ENCODE measurements at regions not wholly inside any gene's neighbourhood (a gene's known extent, or its start where the extent isn't known, plus 50 kb on each side); places are given as distances from the start of the nearest gene placed in this dataset.

- no peaks in the 10 kb centered on the region for H3K4me1 Mint-ChIP-seq (ENCODE audit: insufficient read depth, unreplicated experiment)
- DNase-seq (ENCODE audit: unreplicated experiment) = no peak
- H3K36me3 Mint-ChIP-seq (ENCODE audit: insufficient read depth, unreplicated experiment) = peaks cover under 1% of the 10 kb centered on the region
- ChIA-PET CTCF (no interaction called here), POLR2A (no interaction called here)
- no TSS peak for BruUV-seq (replicated peaks)
- H3K27me3 Mint-ChIP-seq (ENCODE audit: insufficient read depth, unreplicated experiment) = no peaks in the 10 kb centered on the region
- no peak overlapping the region for H3K4me3 Mint-ChIP-seq (ENCODE audit: unreplicated experiment)
- TF ChIP-seq CTCF (IDR thresholded peaks at IDR 0.05; ENCODE audit: unreplicated experiment) = no peak
- peaks cover 37% of the 10 kb centered on the region for H3K9me3 Mint-ChIP-seq (ENCODE audit: unreplicated experiment)
- intact Hi-C loops (cut with micrococcal nuclease) = no loop called here
- H3K27ac Mint-ChIP-seq (ENCODE audit: low read depth, unreplicated experiment) = no peak overlapping the region
These were observed 185.3 kb upstream of the ISX start for GRCh38 chr22:34880662-34881061.

GRCh38 chr22:34881453-34881852 lies 184.5 kb upstream of the ISX start:
- POLR2A ChIA-PET = no interaction called here
- BruUV-seq (replicated peaks) = no TSS peak
- CTCF ChIA-PET = no interaction called here
- Mint-ChIP-seq H3K27me3 (ENCODE audit: insufficient read depth, unreplicated experiment) (no peaks in the 10 kb centered on the region), H3K4me3 (ENCODE audit: unreplicated experiment) (no peak overlapping the region), H3K9me3 (ENCODE audit: unreplicated experiment) (peaks cover 37% of the 10 kb centered on the region), H3K4me1 (ENCODE audit: insufficient read depth, unreplicated experiment) (no peaks in the 10 kb centered on the region), H3K27ac (ENCODE audit: low read depth, unreplicated experiment) (no peak overlapping the region), H3K36me3 (ENCODE audit: insufficient read depth, unreplicated experiment) (peaks cover 4% of the 10 kb centered on the region)
- DNase-seq (ENCODE audit: unreplicated experiment) = no peak
- intact Hi-C loops (cut with micrococcal nuclease) = no loop called here
- TF ChIP-seq CTCF (IDR thresholded peaks at IDR 0.05; ENCODE audit: unreplicated experiment) = no peak

- no peaks in the 10 kb centered on the region for H3K4me1 Mint-ChIP-seq (ENCODE audit: insufficient read depth, unreplicated experiment)
- H3K27me3 Mint-ChIP-seq (ENCODE audit: insufficient read depth, unreplicated experiment) = no peaks in the 10 kb centered on the region
- intact Hi-C loops (cut with micrococcal nuclease) = no loop called here
- H3K4me3 Mint-ChIP-seq (ENCODE audit: unreplicated experiment) = no peak overlapping the region
- peaks cover 41% of the 10 kb centered on the region for H3K9me3 Mint-ChIP-seq (ENCODE audit: unreplicated experiment)
- DNase-seq (ENCODE audit: unreplicated experiment) = no peak
- ChIA-PET CTCF (no interaction called here), POLR2A (no interaction called here)
- no peak overlapping the region for H3K27ac Mint-ChIP-seq (ENCODE audit: low read depth, unreplicated experiment)
- peaks cover 8% of the 10 kb centered on the region for H3K36me3 Mint-ChIP-seq (ENCODE audit: insufficient read depth, unreplicated experiment)
- TF ChIP-seq CTCF (IDR thresholded peaks at IDR 0.05; ENCODE audit: unreplicated experiment) = no peak
- no TSS peak for BruUV-seq (replicated peaks)
These were observed 180.1 kb upstream of the ISX start for GRCh38 chr22:34885852-34886251.

DNA sequence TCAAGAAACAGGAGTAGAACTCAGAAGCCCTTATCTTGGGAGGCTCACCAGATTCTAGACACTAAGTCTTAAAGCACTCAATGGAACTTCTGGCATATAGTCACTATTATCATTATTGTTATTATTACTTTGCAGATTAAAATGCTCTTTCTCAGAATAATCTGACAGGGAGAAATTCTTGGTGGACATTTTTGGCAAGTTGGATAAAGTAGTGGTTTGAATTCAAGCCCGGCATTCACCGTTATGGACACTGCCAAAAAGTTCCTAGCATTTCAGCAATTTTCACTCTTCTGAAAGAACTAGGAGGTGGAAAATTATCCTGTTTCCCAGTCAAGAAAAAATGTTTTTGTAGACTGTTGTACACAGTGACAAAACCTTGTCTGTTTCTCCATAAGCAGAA lies 179.6 kb upstream of the ISX start:
- H3K4me1 Mint-ChIP-seq (ENCODE audit: insufficient read depth, unreplicated experiment) = no peaks in the 10 kb centered on the region
- H3K9me3 Mint-ChIP-seq (ENCODE audit: unreplicated experiment) = peaks cover 46% of the 10 kb centered on the region
- no peaks in the 10 kb centered on the region for H3K27me3 Mint-ChIP-seq (ENCODE audit: insufficient read depth, unreplicated experiment)
- DNase-seq (ENCODE audit: unreplicated experiment) = no peak
- no peak overlapping the region for H3K27ac Mint-ChIP-seq (ENCODE audit: low read depth, unreplicated experiment)
- no TSS peak for BruUV-seq (replicated peaks)
- ChIA-PET CTCF (no interaction called here), POLR2A (no interaction called here)
- intact Hi-C loops (cut with micrococcal nuclease) = no loop called here
- no peak for TF ChIP-seq CTCF (IDR thresholded peaks at IDR 0.05; ENCODE audit: unreplicated experiment)
- H3K36me3 Mint-ChIP-seq (ENCODE audit: insufficient read depth, unreplicated experiment) = peaks cover 8% of the 10 kb centered on the region
- H3K4me3 Mint-ChIP-seq (ENCODE audit: unreplicated experiment) = no peak overlapping the region

Measured in MCF 10A (cell line).